ENCODE measurements at regions not wholly inside any gene's neighbourhood (a gene's known extent, or its start where the extent isn't known, plus 50 kb on each side); places are given as distances from the start of the nearest gene placed in this dataset.

DNA sequence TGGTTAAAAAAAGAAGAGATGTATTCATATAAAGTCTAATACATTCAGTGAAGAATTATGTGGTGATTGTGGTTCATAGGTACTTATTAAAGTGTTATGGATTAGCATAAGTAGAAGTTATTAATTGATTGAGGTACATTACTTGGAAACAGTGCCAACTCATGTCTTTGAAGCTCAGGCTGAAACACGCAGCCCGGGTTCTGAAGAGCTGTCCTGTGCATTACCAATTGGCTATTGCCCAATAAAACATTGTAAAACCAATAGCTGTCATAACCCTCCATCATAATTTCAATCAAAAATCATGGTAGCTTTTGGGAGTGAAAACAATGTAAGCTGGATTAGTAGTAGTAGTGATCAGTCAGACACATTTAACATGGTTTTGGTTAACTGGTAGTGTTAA lies 560.1 kb downstream of the MCTP2 start:
- Histone ChIP-seq H3K27me3 (ENCODE audit: control insufficient read depth, extremely low read depth, insufficient read depth, low read length) (no peaks in the 10 kb centered on the region), H3K9ac (ENCODE audit: control insufficient read depth, extremely low read depth, insufficient read depth, low read length) (peak overlapping the region; percentile 60), H2AFZ (ENCODE audit: control insufficient read depth, low read length) (peak overlapping the region; percentile 39), H3K4me1 (ENCODE audit: control insufficient read depth, extremely low read depth, insufficient read depth, low read length) (peaks cover 34% of the 10 kb centered on the region), H3K9me3 (ENCODE audit: control insufficient read depth, low read depth, low read length) (no peaks in the 10 kb centered on the region), H3K79me2 (ENCODE audit: control insufficient read depth, insufficient read depth, low read length) (peaks cover 8% of the 10 kb centered on the region), H3K4me2 (ENCODE audit: control insufficient read depth, extremely low read depth, insufficient read depth, low read depth, low read length) (peak overlapping the region; percentile 78), H3K9me1 (ENCODE audit: control insufficient read depth, extremely low read depth, insufficient read depth, low read length) (no peaks in the 10 kb centered on the region), H4K20me1 (ENCODE audit: control insufficient read depth, extremely low read depth, insufficient read depth, low read length) (no peaks in the 10 kb centered on the region), H3K4me3 (ENCODE audit: control insufficient read depth in 2 of 3, extremely low read depth in 1 of 3, insufficient read depth in 2 of 3, low read depth in 1 of 3, low read length in 3 of 3) (peak overlapping the region in 2 of 3 experiments; percentile 59 to 66), H3K27ac (ENCODE audit: control insufficient read depth, insufficient read depth, low read length) (peak overlapping the region; percentile 93), H3K36me3 (ENCODE audit: control insufficient read depth in 2 of 2, extremely low read depth in 1 of 2, insufficient read depth in 2 of 2, low read length in 2 of 2) (no peaks in the 10 kb centered on the region)
- DNase-seq (ENCODE audit: low read depth, low spot score), result peak; percentile 28
- TF ChIP-seq, protein P1, sequence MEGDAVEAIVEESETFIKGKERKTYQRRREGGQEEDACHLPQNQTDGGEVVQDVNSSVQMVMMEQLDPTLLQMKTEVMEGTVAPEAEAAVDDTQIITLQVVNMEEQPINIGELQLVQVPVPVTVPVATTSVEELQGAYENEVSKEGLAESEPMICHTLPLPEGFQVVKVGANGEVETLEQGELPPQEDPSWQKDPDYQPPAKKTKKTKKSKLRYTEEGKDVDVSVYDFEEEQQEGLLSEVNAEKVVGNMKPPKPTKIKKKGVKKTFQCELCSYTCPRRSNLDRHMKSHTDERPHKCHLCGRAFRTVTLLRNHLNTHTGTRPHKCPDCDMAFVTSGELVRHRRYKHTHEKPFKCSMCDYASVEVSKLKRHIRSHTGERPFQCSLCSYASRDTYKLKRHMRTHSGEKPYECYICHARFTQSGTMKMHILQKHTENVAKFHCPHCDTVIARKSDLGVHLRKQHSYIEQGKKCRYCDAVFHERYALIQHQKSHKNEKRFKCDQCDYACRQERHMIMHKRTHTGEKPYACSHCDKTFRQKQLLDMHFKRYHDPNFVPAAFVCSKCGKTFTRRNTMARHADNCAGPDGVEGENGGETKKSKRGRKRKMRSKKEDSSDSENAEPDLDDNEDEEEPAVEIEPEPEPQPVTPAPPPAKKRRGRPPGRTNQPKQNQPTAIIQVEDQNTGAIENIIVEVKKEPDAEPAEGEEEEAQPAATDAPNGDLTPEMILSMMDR (optimal IDR thresholded peaks at IDR 0.05 in 1 of 3, IDR thresholded peaks at IDR 0.05 in 1 of 3, conservative IDR thresholded peaks at IDR 0.05 in 1 of 3; ENCODE audit: extremely low read depth in 1 of 3, insufficient read depth in 2 of 3, low read length in 3 of 3), result no peak
- TF ChIP-seq EZH2 (IDR thresholded peaks at IDR 0.05; ENCODE audit: low read length), result no peak
- dilution Hi-C loops (cut with MboI; ENCODE audit: extremely low pct_ligation_motif_present, low sequenced_read_pairs), result no loop called here
- FAIRE-seq, result peak; percentile 84

DNA sequence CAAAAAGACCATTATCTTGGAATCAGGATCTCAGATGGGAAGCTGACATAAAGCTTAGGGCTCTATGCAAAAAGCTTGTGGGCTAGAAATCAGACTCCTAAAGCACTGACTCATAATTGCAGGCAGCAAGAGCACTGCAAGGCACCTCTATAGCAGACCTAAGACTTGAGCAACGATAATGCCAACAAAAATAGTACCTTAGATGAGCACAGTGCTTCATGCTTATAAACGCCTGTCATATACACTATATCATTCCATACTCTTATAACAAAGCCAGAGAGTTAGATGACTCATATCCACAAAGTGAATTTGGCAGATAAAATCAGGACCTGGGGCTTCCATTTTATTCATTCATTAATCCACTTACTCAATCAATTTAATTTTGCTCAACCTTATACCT lies 560.8 kb downstream of the MCTP2 start:
- Histone ChIP-seq H3K27me3 (ENCODE audit: control insufficient read depth, extremely low read depth, insufficient read depth, low read length) (no peaks in the 10 kb centered on the region), H3K27ac (ENCODE audit: control insufficient read depth, insufficient read depth, low read length) (peak overlapping the region; percentile 93), H3K4me1 (ENCODE audit: control insufficient read depth, extremely low read depth, insufficient read depth, low read length) (peaks cover 34% of the 10 kb centered on the region), H4K20me1 (ENCODE audit: control insufficient read depth, extremely low read depth, insufficient read depth, low read length) (no peaks in the 10 kb centered on the region), H3K9ac (ENCODE audit: control insufficient read depth, extremely low read depth, insufficient read depth, low read length) (peak overlapping the region; percentile 60), H3K9me3 (ENCODE audit: control insufficient read depth, low read depth, low read length) (no peaks in the 10 kb centered on the region), H2AFZ (ENCODE audit: control insufficient read depth, low read length) (peak overlapping the region; percentile 22), H3K4me3 (ENCODE audit: control insufficient read depth in 2 of 3, extremely low read depth in 1 of 3, insufficient read depth in 2 of 3, low read depth in 1 of 3, low read length in 3 of 3) (peak overlapping the region in 2 of 3 experiments; percentile 59 to 66), H3K36me3 (ENCODE audit: control insufficient read depth in 2 of 2, extremely low read depth in 1 of 2, insufficient read depth in 2 of 2, low read length in 2 of 2) (no peaks in the 10 kb centered on the region), H3K79me2 (ENCODE audit: control insufficient read depth, insufficient read depth, low read length) (peaks cover 8% of the 10 kb centered on the region), H3K4me2 (ENCODE audit: control insufficient read depth, extremely low read depth, insufficient read depth, low read depth, low read length) (peak overlapping the region; percentile 78), H3K9me1 (ENCODE audit: control insufficient read depth, extremely low read depth, insufficient read depth, low read length) (no peaks in the 10 kb centered on the region)
- dilution Hi-C loops (cut with MboI; ENCODE audit: extremely low pct_ligation_motif_present, low sequenced_read_pairs), result no loop called here
- TF ChIP-seq, protein P1 (optimal IDR thresholded peaks at IDR 0.05 in 1 of 3, IDR thresholded peaks at IDR 0.05 in 1 of 3, conservative IDR thresholded peaks at IDR 0.05 in 1 of 3; ENCODE audit: extremely low read depth in 1 of 3, insufficient read depth in 2 of 3, low read length in 3 of 3), result no peak
- no peak for TF ChIP-seq EZH2 (IDR thresholded peaks at IDR 0.05; ENCODE audit: low read length)
- FAIRE-seq, result peak; percentile 90
- peak; percentile 81 for DNase-seq (ENCODE audit: low read depth, low spot score)

All from keratinocyte (primary cell).